Upper lobe of left lung (tissue), 6 donors: ENCODE measurements at regions not wholly inside any gene's neighbourhood (a gene's known extent, or its start where the extent isn't known, plus 50 kb on each side); places are given as distances from the start of the nearest gene placed in this dataset.
A peak's percentile ranks its signal among the peaks of the same experiment; 100 is the strongest.

Experiments
- ATAC-seq, 2 donors: fragments of 200-7000 bp; cut with Tn5 transposase; one replicate each; pipeline ENCODE4 v1.9.1; 2022; ENCODE audit warnings: mild to moderate bottlenecking in 2 of 2, moderate library complexity in 2 of 2; ENCODE audit not compliant: low FRiP score in 2 of 2
- DNase-seq, 2 donors: peaks; one replicate each; pipeline ENCODE4 v3.0.0-alpha.2; 2019 to 2020
- H3K27ac ChIP-seq, 4 donors: fragments of 200-600 bp; sonication (generic); one replicate each; pipeline ENCODE4 v1.5.1; 2016 to 2019
- H3K27me3 ChIP-seq, 4 donors: fragments of 200-600 bp; sonication (generic); one replicate each; pipeline ENCODE4 v1.5.1; 2017 to 2019
- H3K36me3 ChIP-seq, 4 donors: fragments of 200-600 bp; sonication (generic); one replicate each; pipeline ENCODE4 v1.5.1; 2016 to 2019
- H3K4me1 ChIP-seq, 4 donors: fragments of 200-600 bp; sonication (generic); one replicate each; pipeline ENCODE4 v1.5.1; 2018 to 2019
- H3K4me3 ChIP-seq, 4 donors: fragments of 200-600 bp; sonication (generic); one replicate each; pipeline ENCODE4 v1.5.1; 2017 to 2019; ENCODE audit warnings: mild to moderate bottlenecking in 2 of 4, moderate library complexity in 1 of 4
- H3K9me3 ChIP-seq, 4 donors: fragments of 200-600 bp; sonication (generic); one replicate each; pipeline ENCODE4 v1.5.1; 2018 to 2019
- CTCF ChIP-seq, 6 experiments: fragments of 450-650 bp in 4 of 6; fragments of 200-600 bp in 2 of 6; sonication (generic) in 2 of 6; IDR thresholded peaks; one replicate each; pipeline ENCODE4 v1.5.1; 2016 to 2019; ENCODE audit warnings: antibody characterized with exemption in 6 of 6
- EP300 ChIP-seq, 4 donors: sonication (generic); formaldehyde crosslinking; IDR thresholded peaks; one replicate each; pipeline ENCODE4 v1.5.1; 2017; ENCODE audit warnings: antibody characterized with exemption in 4 of 4, control low read depth in 2 of 4
- POLR2A ChIP-seq, 4 donors: fragments of 450-650 bp; IDR thresholded peaks; one replicate each; pipeline ENCODE4 v1.5.1; 2016 to 2017; ENCODE audit warnings: antibody characterized with exemption in 4 of 4, mild to moderate bottlenecking in 2 of 4
- POLR2AphosphoS5 ChIP-seq, 2 donors: sonication (generic); formaldehyde crosslinking; IDR thresholded peaks; one replicate each; pipeline ENCODE4 v1.5.1; 2017; ENCODE audit warnings: antibody characterized with exemption in 2 of 2
- WGBS, 2 donors: methylation state at CpG; one replicate each; pipeline ENCODE4 v1.1.5; 2017 to 2018; 5-methylcytosine and 5-hydroxymethylcytosine counted together
- donor health status: DM: no; HTN: no; CAD: no; lungs with moderate emphysema.
- donor health status: DM: no; HTN: yes; CAD: no; lungs with severe emphysema.

GRCh38 chr2:864501-865106 lies 86.0 kb upstream of the SNTG2 start:
- no peak for DNase-seq

GRCh38 chr2:863732-864450 lies 86.8 kb upstream of the SNTG2 start:
- H3K36me3 ChIP-seq = no peaks in the 10 kb centered on the region
- DNase-seq (no peak), ATAC-seq (no peak)
- H3K9me3 ChIP-seq = no peaks in the 10 kb centered on the region
- no peak overlapping the region for H3K27ac ChIP-seq
- H3K4me3 ChIP-seq = no peak overlapping the region
- TF ChIP-seq CTCF (IDR thresholded peaks at IDR 0.05) = no peak
- no peak for TF ChIP-seq EP300 (IDR thresholded peaks at IDR 0.05)
- no peak for TF ChIP-seq POLR2A (IDR thresholded peaks at IDR 0.05)
- TF ChIP-seq POLR2AphosphoS5 (IDR thresholded peaks at IDR 0.05) = no peak
- no peaks in the 10 kb centered on the region for H3K4me1 ChIP-seq
- H3K27me3 ChIP-seq = no peaks in the 10 kb centered on the region
- 72 to 88% methylated on average over 9 to 10 of the region's 13 CpGs for WGBS, 2 donors

More at GRCh38 chr2:864501-865106, 86.0 kb upstream of the SNTG2 start:
- no peak for TF ChIP-seq EP300 (IDR thresholded peaks at IDR 0.05)
- no peak for TF ChIP-seq CTCF (IDR thresholded peaks at IDR 0.05)
- TF ChIP-seq POLR2A (IDR thresholded peaks at IDR 0.05) = no peak
- no peaks in the 10 kb centered on the region for H3K36me3 ChIP-seq
- H3K4me3 ChIP-seq = no peak overlapping the region
- 82 to 84% methylated on average over 15 to 16 of the region's 16 CpGs for WGBS, 2 donors
- H3K27me3 ChIP-seq = peaks cover 0 to under 1% (median 0%) of the 10 kb centered on the region in 4 donors
- peak in 1 of 2 donors; percentile 23 for ATAC-seq
- no peaks in the 10 kb centered on the region for H3K4me1 ChIP-seq
- H3K9me3 ChIP-seq = no peaks in the 10 kb centered on the region
- no peak overlapping the region for H3K27ac ChIP-seq

- no peaks in the 10 kb centered on the region for H3K36me3 ChIP-seq
- DNase-seq (no peak), ATAC-seq (no peak)
- no peaks in the 10 kb centered on the region for H3K4me1 ChIP-seq
- no peaks in the 10 kb centered on the region for H3K9me3 ChIP-seq
- H3K27ac ChIP-seq = no peak overlapping the region
- no peaks in the 10 kb centered on the region for H3K27me3 ChIP-seq
- 58 to 70% methylated on average over 8 to 9 of the region's 9 CpGs for WGBS, 2 donors
- no peak overlapping the region for H3K4me3 ChIP-seq
- no peak for TF ChIP-seq POLR2AphosphoS5 (IDR thresholded peaks at IDR 0.05)
These were observed 87.8 kb upstream of the SNTG2 start for GRCh38 chr2:862731-863466.

- WGBS, 2 donors = 63 to 77% methylated on average over 11 to 17 of the region's 17 CpGs
- no peaks in the 10 kb centered on the region for H3K9me3 ChIP-seq
- H3K36me3 ChIP-seq = no peaks in the 10 kb centered on the region
- no peaks in the 10 kb centered on the region for H3K4me1 ChIP-seq
- H3K27ac ChIP-seq = no peak overlapping the region
- no peak for TF ChIP-seq POLR2AphosphoS5 (IDR thresholded peaks at IDR 0.05)
- TF ChIP-seq POLR2A (IDR thresholded peaks at IDR 0.05) = no peak
- TF ChIP-seq EP300 (IDR thresholded peaks at IDR 0.05) = no peak
- no peak for TF ChIP-seq CTCF (IDR thresholded peaks at IDR 0.05)
- no peak for ATAC-seq
- H3K27me3 ChIP-seq = no peaks in the 10 kb centered on the region
- DNase-seq = no peak
- H3K4me3 ChIP-seq = no peak overlapping the region
These were observed 88.3 kb upstream of the SNTG2 start for GRCh38 chr2:862355-862687.

- no peak for TF ChIP-seq EP300 (IDR thresholded peaks at IDR 0.05)
- TF ChIP-seq POLR2AphosphoS5 (IDR thresholded peaks at IDR 0.05) = no peak
- no peak for TF ChIP-seq CTCF (IDR thresholded peaks at IDR 0.05)
- no peak for TF ChIP-seq POLR2A (IDR thresholded peaks at IDR 0.05)
- no peak for ATAC-seq
- 38 to 50% methylated on average over 23 to 24 of the region's 24 CpGs for WGBS, 2 donors
- no peaks in the 10 kb centered on the region for H3K27me3 ChIP-seq
- H3K4me3 ChIP-seq = no peak overlapping the region
- no peaks in the 10 kb centered on the region for H3K9me3 ChIP-seq
- H3K27ac ChIP-seq = no peak overlapping the region
- H3K36me3 ChIP-seq = no peaks in the 10 kb centered on the region
- no peak for DNase-seq
- no peaks in the 10 kb centered on the region for H3K4me1 ChIP-seq
These were observed 88.8 kb upstream of the SNTG2 start for GRCh38 chr2:861655-862354.
